ENCODE measurements at regions not wholly inside any gene's neighbourhood (a gene's known extent, or its start where the extent isn't known, plus 50 kb on each side); places are given as distances from the start of the nearest gene placed in this dataset.
A peak's percentile ranks its signal among the peaks of the same experiment; 100 is the strongest.

DNA sequence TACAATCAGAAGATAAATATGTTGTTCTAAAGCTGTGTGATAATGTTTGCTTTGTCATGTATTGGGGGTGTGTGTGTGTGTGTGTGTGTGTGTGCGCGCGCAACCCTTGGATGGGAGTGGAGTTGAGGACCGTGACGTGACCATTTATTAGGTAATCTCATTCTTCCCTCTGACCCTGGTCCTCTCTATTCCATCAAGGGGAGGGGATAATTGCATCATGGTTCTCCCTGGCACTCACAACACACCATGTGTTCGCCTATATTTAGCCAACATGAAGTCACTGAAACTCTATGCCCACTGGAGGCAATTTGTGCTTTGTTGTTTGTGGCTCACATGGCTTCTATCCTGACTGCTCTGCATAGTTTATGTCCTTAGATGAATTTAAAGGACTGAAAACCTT is 79.8 kb upstream of the LRPPRC start:
- DNase-seq (ENCODE audit: low read depth) = no peak
- H3K4me3 ChIP-seq (ENCODE audit: low read depth, low read length) = no peak overlapping the region
- TF ChIP-seq CTCF (IDR thresholded peaks at IDR 0.05; ENCODE audit: control insufficient read depth, extremely low read depth, insufficient read depth) = no peak

- no peak for TF ChIP-seq CTCF (IDR thresholded peaks at IDR 0.05; ENCODE audit: control insufficient read depth, extremely low read depth, insufficient read depth)
- no peak for DNase-seq (ENCODE audit: low read depth)
These were observed 82.2 kb upstream of the LRPPRC start for GRCh38 chr2:44077942-44078511.

GRCh38 chr2:44079686-44080085 is 83.9 kb upstream of the LRPPRC start:
- no peak overlapping the region for H3K4me3 ChIP-seq (ENCODE audit: low read depth, low read length)
- DNase-seq (ENCODE audit: low read depth) = no peak
- no peak for TF ChIP-seq CTCF (IDR thresholded peaks at IDR 0.05; ENCODE audit: control insufficient read depth, extremely low read depth, insufficient read depth)

More at GRCh38 chr2:44077942-44078511, 82.2 kb upstream of the LRPPRC start:
- no peak overlapping the region for H3K4me3 ChIP-seq (ENCODE audit: low read depth, low read length)

DNA sequence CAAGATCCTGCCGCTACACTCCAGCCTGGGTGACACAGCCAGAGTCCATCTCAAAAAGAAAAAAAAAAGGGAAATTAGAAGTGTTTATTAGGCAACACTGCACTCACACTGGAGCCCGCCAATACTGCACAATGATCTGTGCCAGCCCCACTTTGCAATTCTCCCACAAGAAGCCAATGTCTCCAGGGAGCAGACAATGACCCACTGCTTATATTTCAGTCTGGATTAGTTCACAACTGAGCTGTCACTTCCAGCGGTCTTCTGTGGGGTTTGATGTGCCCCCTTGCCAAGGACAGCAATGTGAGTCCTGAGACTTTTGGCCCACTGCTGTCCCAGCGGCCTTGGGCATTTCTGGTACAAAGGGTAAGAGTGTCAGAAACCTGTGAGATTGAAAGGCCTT is 85.6 kb upstream of the PPM1B start:
- no peak for DNase-seq (ENCODE audit: low read depth)
- TF ChIP-seq CTCF (IDR thresholded peaks at IDR 0.05; ENCODE audit: control insufficient read depth, extremely low read depth, insufficient read depth) = no peak
- H3K4me3 ChIP-seq (ENCODE audit: low read depth, low read length) = no peak overlapping the region

DNA sequence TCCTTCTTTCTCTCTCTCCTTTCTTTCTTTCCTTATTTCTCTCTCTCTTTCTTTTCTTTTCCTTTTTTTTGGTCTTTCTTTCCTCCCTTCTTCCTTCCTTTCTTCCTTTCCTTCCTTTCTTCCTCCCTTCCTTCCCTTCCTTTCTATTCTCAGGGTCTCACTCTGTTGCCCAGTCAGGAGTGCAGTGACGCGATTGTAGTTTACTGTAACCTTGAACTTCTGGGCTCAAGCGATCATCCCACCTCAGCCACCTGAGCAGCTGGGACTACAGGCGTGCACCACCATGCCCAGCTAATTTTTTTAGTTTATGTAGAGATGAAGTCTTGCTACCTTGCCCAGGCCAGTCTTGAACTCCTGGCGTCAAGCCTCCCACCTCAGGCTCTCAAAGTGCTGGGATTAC is 83.8 kb upstream of the PPM1B start:
- no peak for TF ChIP-seq CTCF (IDR thresholded peaks at IDR 0.05; ENCODE audit: control insufficient read depth, extremely low read depth, insufficient read depth)
- H3K4me3 ChIP-seq (ENCODE audit: low read depth, low read length) = no peak overlapping the region
- no peak for DNase-seq (ENCODE audit: low read depth)

GRCh38 chr2:44086629-44087028 is 82.0 kb upstream of the PPM1B start:
- no peak overlapping the region for H3K4me3 ChIP-seq (ENCODE audit: low read depth, low read length)
- TF ChIP-seq CTCF (IDR thresholded peaks at IDR 0.05; ENCODE audit: control insufficient read depth, extremely low read depth, insufficient read depth) = no peak
- DNase-seq (ENCODE audit: low read depth) = no peak

- TF ChIP-seq CTCF (IDR thresholded peaks at IDR 0.05; ENCODE audit: control insufficient read depth, extremely low read depth, insufficient read depth) = peak; percentile 78
- H3K4me3 ChIP-seq (ENCODE audit: low read depth, low read length) = no peak overlapping the region
- DNase-seq (ENCODE audit: low read depth) = peak; percentile 58
These were observed 81.5 kb upstream of the PPM1B start for GRCh38 chr2:44087036-44087713.
